Astrocyte (in vitro differentiated cells and primary cell): ENCODE measurements at regions not wholly inside any gene's neighbourhood (a gene's known extent, or its start where the extent isn't known, plus 50 kb on each side); places are given as distances from the start of the nearest gene placed in this dataset.
A peak's percentile ranks its signal among the peaks of the same experiment; 100 is the strongest.

Source experiments
- DNase-seq: peaks from one replicate; pipeline ENCODE4 v3.0.0-alpha.2; 2010; ENCODE audit warnings: low read depth
- FAIRE-seq: peaks from 2 replicates; lab custom pipeline; 2011; peaks lifted over from hg19 to GRCh38; lab: Jason Lieb, UNC
- H2AFZ ChIP-seq: 2 replicates; pipeline ENCODE4 v1.6.0; 2012; ENCODE audit warnings: low read depth, low read length, inconsistent platforms
- H3K27ac ChIP-seq: 2 replicates; pipeline ENCODE4 v1.5.1; 2011; ENCODE audit warnings: low read depth, low read length, inconsistent platforms
- H3K27me3 ChIP-seq: 2 replicates; pipeline ENCODE4 v1.6.0; 2011; ENCODE audit warnings: low read length, inconsistent platforms; ENCODE audit not compliant: insufficient read depth
- H3K36me3 ChIP-seq: 2 replicates; pipeline ENCODE4 v1.5.1; 2011; ENCODE audit warnings: low read length, inconsistent platforms; ENCODE audit not compliant: insufficient read depth
- H3K4me1 ChIP-seq: 2 replicates; pipeline ENCODE4 v1.5.1; 2011; ENCODE audit warnings: low read length, inconsistent platforms; ENCODE audit not compliant: insufficient read depth
- H3K4me2 ChIP-seq: 2 replicates; pipeline ENCODE4 v1.6.0; 2012; ENCODE audit warnings: low read length, inconsistent platforms
- H3K4me3 ChIP-seq: 2 replicates; pipeline ENCODE4 v1.5.1; 2011; ENCODE audit warnings: low read depth, mild to moderate bottlenecking, low read length, inconsistent platforms; ENCODE audit not compliant: insufficient read depth
- H3K79me2 ChIP-seq: 2 replicates; pipeline ENCODE4 v1.6.0; 2012; ENCODE audit warnings: mild to moderate bottlenecking, low read length, inconsistent platforms; ENCODE audit not compliant: insufficient read depth
- H3K9ac ChIP-seq: 2 replicates; pipeline ENCODE4 v1.6.0; 2012; ENCODE audit warnings: mild to moderate bottlenecking, low read length, inconsistent platforms
- H3K9me3 ChIP-seq: 2 replicates; pipeline ENCODE4 v1.5.1; 2012; ENCODE audit warnings: low read depth, mild to moderate bottlenecking, low read length, inconsistent platforms; ENCODE audit not compliant: insufficient read depth
- H4K20me1 ChIP-seq: 2 replicates; pipeline ENCODE4 v1.6.0; 2012; ENCODE audit warnings: low read length, inconsistent platforms; ENCODE audit not compliant: insufficient read depth
- H3K27ac Mint-ChIP-seq: one replicate; pipeline ENCODE4 v1.8.0; 2021; ENCODE audit warnings: mild to moderate bottlenecking, mixed read lengths; ENCODE audit not compliant: unreplicated experiment
- H3K27me3 Mint-ChIP-seq: one replicate; pipeline ENCODE4 v1.8.0; 2021; ENCODE audit warnings: low read depth, mixed read lengths; ENCODE audit not compliant: unreplicated experiment
- H3K36me3 Mint-ChIP-seq: one replicate; pipeline ENCODE4 v1.8.0; 2021; ENCODE audit warnings: low read depth, mixed read lengths; ENCODE audit not compliant: unreplicated experiment
- H3K4me1 Mint-ChIP-seq: one replicate; pipeline ENCODE4 v1.8.0; 2021; ENCODE audit warnings: low read depth, mixed read lengths; ENCODE audit not compliant: unreplicated experiment
- H3K4me3 Mint-ChIP-seq: one replicate; pipeline ENCODE4 v1.8.0; 2021; ENCODE audit warnings: mild to moderate bottlenecking, moderate library complexity, mixed read lengths; ENCODE audit not compliant: unreplicated experiment
- H3K9me3 Mint-ChIP-seq: one replicate; pipeline ENCODE4 v1.8.0; 2021; ENCODE audit warnings: mild to moderate bottlenecking, mixed read lengths; ENCODE audit not compliant: unreplicated experiment
- CTCF ChIP-seq: IDR thresholded peaks from 2 replicates; pipeline ENCODE4 v1.5.1; 2011; ENCODE audit warnings: low read depth, mild to moderate bottlenecking, inconsistent platforms, low read length, moderate library complexity; ENCODE audit not compliant: insufficient read depth
- EZH2 ChIP-seq: IDR thresholded peaks from 2 replicates; pipeline ENCODE4 v1.6.1; 2012; ENCODE audit warnings: mild to moderate bottlenecking, low read length, inconsistent platforms; ENCODE audit not compliant: insufficient read depth

- H3K79me2 ChIP-seq, result no peaks in the 10 kb centered on the region
- no peaks in the 10 kb centered on the region for H3K36me3 ChIP-seq
- peak overlapping the region; percentile 14 for H3K9ac ChIP-seq
- TF ChIP-seq CTCF (no peak), EZH2 (no peak)
- Mint-ChIP-seq H3K9me3 (no peaks in the 10 kb centered on the region), H3K4me3 (no peak overlapping the region), H3K4me1 (peaks cover 21% of the 10 kb centered on the region), H3K27me3 (peaks cover 3% of the 10 kb centered on the region), H3K27ac (no peak overlapping the region), H3K36me3 (no peaks in the 10 kb centered on the region)
- H3K27me3 ChIP-seq, result no peaks in the 10 kb centered on the region
- H4K20me1 ChIP-seq, result no peaks in the 10 kb centered on the region
- H3K4me1 ChIP-seq, result peaks cover 31% of the 10 kb centered on the region
- peak overlapping the region; percentile 63 for H3K4me2 ChIP-seq
- H2AFZ ChIP-seq, result no peak overlapping the region
- no peak for FAIRE-seq
- H3K27ac ChIP-seq, result peak overlapping the region; percentile 15
- no peaks in the 10 kb centered on the region for H3K9me3 ChIP-seq
- DNase-seq, result no peak
- H3K4me3 ChIP-seq, result no peak overlapping the region
Measured at GRCh38 chr5:10827571-10827970, 66.5 kb upstream of the DAP start.

- no peak for FAIRE-seq
Measured at GRCh38 chr5:10826971-10827370, 65.9 kb upstream of the DAP start.

More at GRCh38 chr5:10826971-10827370, 65.9 kb upstream of the DAP start:
- Mint-ChIP-seq H3K9me3 (no peaks in the 10 kb centered on the region), H3K4me3 (no peak overlapping the region), H3K27me3 (peaks cover 3% of the 10 kb centered on the region), H3K36me3 (no peaks in the 10 kb centered on the region), H3K4me1 (peaks cover 22% of the 10 kb centered on the region), H3K27ac (no peak overlapping the region)
- H3K27me3 ChIP-seq, result no peaks in the 10 kb centered on the region
- H3K4me3 ChIP-seq, result no peak overlapping the region
- TF ChIP-seq EZH2 (no peak), CTCF (no peak)
- H3K9ac ChIP-seq, result no peak overlapping the region
- H3K9me3 ChIP-seq, result no peaks in the 10 kb centered on the region
- H4K20me1 ChIP-seq, result no peaks in the 10 kb centered on the region
- no peaks in the 10 kb centered on the region for H3K79me2 ChIP-seq
- H3K4me1 ChIP-seq, result peaks cover 26% of the 10 kb centered on the region
- no peak overlapping the region for H3K4me2 ChIP-seq
- no peaks in the 10 kb centered on the region for H3K36me3 ChIP-seq
- no peak overlapping the region for H3K27ac ChIP-seq
- DNase-seq, result peak; percentile 81
- no peak overlapping the region for H2AFZ ChIP-seq
